GM19099 (cell line): ENCODE measurements at regions not wholly inside any gene's neighbourhood (a gene's known extent, or its start where the extent isn't known, plus 50 kb on each side); places are given as distances from the start of the nearest gene placed in this dataset.

Source experiments
- POLR2A ChIP-seq: IDR thresholded peaks from 3 replicates; pipeline ENCODE4 v1.6.1; 2011; ENCODE audit warnings: low read depth; ENCODE audit not compliant: insufficient read length; ENCODE audit errors: extremely low read depth

DNA sequence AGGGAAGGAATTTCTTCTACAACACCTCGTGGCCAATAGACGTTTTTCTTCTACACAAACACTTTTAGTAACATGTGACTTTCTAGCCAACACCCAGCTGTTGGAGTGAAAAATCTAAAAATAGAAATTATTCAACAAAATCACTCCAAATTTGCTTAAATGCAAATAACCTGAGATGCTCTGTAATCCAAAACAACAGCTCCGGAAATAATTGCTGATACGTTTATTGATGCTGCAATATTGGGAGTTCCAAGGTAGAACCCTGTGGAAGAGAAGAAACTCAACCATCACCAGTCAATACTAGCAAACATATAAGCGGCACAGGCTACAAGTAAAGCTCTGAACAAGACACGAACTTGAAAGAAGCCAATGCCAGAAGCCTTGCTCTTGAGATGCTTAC is 230.6 kb downstream of the ALDH8A1 start:
- TF ChIP-seq POLR2A, result no peak

DNA sequence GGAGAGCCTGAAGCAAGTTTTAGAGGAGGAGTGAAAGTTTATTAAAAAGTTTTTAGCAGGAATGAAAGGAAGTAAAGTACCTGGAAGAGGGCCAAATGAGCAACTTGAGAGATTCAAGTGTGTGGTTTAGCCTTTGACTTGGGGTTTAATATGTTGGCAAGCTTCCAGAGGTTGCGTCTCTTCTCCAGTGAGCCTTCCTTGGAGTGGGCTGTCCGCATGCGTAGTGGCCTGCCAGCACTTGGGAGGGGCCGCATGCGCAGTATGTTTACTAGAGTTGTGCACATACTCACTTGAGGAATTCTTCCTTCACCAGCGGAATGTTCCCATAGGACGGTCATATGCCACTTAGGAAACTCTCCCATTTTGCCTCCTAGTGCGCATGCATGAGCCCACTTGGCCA is 235.2 kb downstream of the ALDH8A1 start:
- no peak for TF ChIP-seq POLR2A

DNA sequence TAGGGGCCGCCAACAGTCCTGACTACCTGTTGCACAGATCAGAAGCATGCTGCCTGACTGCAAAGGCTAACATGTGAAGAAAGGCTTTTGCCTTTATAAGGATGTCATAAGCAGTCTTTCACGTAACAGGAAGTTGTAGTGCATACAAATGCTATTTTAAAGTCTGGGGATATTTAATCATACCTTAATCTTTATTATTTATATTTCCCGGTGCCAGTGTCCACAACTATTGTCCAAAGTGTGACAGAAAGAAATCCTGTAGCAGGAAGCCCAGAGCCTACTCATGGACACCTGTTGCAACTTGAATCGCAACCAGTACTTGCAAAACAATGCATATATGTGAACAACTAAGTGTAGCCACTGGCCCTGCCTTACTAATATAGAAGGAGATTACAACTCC is 235.8 kb downstream of the ALDH8A1 start:
- TF ChIP-seq POLR2A, result no peak

DNA sequence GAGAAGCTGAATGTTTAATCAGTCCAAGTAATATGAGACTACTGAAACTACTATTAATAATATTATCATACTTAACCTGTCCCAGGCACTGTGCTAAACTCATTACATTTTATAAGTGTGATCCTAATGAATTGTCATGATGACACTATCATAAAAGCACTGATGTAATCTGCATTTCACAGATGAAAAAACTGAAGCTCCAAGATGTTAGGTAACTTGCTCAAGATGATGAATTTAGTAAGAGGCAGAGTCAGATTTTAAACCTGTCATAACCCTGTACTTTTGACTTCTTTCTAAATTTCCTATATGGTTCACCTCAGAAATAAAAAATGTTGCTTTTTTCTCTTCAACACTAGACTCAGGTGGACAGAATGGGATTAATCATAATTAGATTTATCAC is 237.6 kb downstream of the ALDH8A1 start:
- TF ChIP-seq POLR2A, result no peak

DNA sequence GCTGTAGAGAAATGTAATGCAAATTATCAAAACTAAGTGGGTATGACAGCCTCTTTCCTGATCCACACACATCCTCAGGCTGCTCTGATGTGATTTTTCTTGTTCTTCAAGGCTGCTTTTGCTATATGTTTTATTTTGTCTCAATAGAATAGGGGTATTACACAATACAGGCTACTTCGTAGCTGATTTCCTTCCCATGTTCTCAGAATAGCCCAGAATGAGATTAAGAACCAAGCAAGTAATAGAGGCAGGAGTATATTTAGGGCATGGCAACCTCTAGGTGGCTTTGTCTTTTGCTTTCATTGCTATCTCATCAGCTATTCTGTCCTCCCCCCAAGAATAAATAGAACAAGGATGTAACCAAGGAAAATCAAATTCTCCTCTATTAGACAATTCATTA is 241.8 kb downstream of the ALDH8A1 start:
- TF ChIP-seq POLR2A, result no peak

DNA sequence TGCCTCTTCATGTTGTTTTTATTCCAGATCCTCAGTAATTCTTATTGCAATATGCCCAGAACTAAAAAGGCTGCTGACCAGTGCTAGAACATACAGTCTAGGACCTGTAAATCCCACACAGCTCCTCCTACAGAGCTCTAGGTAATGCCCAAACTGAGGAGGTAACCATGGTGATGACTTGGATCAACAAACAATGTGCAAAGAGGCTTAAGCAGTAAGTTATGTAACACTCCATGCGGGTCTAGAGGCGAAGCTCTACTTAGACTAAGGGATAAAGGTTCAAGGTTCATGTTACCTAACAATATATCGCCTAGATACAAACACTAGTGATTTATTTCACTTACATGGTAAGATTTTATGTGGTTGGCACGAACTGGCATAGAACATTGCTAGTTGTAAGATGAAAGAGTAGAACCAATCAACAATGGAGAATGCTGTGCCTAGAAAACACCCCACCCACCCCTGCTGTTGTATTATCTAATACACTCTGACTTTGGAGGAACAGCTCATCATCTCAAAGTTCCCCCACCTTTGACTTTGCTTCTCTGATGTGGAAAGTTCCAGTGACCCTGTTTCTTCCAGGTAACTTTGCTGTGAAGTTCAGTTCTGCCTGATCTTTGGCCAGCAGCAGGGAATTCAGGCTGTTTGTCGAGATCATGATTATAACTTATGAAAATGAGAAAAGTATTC is 242.4 kb downstream of the ALDH8A1 start:
- no peak for TF ChIP-seq POLR2A

DNA sequence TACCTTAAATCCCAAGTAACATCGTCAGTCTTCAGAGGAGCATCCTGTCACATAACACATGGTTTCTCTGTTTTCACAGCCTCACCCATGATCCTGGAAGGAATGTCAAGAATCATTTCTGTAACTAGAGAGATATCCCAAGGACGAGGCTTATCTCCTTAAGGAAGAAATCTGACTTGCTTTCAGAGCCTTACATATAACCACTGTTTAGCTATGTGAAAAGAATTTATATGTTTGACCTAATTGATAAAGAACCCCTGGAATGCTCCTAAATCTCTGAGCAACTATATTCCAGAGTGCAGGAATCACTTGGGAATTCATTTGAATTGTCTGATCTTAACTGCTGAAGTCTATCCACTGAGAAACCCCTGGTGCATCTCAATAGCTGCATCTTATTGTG is 243.1 kb downstream of the ALDH8A1 start:
- TF ChIP-seq POLR2A, result no peak

DNA sequence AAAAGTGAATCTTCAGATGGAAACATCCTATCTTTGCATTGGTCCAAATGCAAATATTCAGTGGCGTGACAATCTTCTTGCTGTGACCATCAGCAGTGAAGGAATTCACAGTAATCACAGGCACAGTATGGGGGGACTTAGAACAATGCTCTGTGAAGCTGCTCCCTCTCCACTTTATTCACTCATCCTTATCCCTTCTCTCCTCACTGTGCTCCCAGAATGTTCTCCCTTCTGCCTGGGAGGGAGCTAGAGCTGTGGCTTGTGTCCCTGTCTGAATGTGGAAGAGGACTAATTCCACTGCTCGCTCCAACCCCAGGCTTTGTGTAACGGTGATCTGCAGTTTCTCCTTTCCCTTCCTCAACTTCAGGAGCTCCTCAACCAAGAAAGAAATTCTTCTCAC is 243.7 kb downstream of the ALDH8A1 start:
- no peak for TF ChIP-seq POLR2A

DNA sequence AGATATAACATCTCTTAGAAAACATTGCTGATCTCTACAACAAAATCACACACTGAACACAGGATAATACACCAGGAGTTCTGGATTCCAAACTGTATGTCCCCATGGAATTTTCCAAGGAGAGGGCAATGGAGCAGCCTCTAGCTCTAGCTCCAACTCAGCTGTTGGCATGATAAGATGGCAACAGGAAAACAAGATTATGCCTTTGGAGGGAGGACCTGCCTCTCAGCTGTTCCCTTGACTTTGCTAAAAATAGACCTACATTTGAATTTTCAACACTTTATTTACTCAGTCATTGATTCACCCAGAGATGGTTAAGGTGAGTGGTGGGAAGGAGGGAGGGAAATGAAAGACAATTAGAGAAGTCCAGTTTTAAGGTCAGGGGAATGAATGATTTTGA is 246.7 kb downstream of the ALDH8A1 start:
- no peak for TF ChIP-seq POLR2A

DNA sequence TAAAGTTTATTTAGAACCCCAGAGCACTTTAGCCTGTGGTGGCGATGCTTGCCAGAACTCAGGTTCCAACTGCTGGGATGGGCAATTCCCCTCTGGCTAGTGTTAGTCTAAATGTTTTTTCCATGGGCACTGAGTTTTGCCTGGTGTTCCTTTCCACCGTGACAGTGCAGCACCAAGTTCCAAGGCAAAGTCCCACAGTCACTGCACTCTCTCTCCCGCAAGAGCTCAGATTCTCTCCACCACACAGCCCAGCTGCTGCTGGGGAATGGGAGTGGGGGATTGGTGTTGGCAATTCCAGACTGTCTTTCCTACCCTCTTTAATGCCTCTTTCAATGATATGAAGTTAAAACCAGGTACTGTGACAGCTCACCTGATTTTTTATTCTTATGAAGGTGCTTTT is 247.6 kb downstream of the ALDH8A1 start:
- TF ChIP-seq POLR2A, result no peak

DNA sequence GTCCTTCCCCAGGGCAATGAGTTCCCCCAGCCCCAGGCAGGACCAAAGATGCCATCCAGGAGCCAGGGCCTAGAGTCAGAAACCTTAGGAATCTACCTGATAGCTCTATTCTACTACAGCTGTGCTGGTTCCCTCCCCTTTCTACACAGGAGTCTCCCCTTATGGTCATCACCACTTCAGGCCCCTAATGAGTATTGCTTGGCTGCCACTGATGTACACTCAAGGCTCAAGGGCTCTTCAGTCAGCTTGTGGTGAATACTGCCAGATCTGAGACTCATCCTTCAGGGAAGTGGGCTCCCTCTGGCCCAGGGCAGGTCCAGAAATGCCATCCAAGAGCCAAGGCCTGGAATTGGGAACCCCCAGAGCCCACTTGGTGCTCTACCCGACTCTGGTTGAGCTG is 248.6 kb downstream of the ALDH8A1 start:
- no peak for TF ChIP-seq POLR2A

DNA sequence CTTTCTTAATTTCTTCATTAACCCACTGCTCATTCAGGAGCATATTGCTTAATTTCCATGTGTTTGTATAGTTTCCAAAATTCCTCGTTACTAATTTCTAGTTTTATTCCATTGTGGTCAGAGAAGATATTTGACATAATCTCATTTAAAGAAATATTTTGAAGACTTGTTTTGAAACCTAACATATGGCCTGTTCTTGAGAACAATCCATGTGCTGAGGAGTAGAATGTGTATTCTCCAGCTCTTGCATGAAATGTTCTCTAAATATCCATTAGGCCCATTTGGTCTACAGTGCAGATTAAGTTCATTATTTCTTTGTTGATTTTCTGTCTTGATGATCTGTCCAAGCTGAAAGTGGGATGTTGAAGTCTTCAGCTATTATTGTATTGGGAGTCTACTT is 251.7 kb downstream of the ALDH8A1 start:
- TF ChIP-seq POLR2A, result no peak

DNA sequence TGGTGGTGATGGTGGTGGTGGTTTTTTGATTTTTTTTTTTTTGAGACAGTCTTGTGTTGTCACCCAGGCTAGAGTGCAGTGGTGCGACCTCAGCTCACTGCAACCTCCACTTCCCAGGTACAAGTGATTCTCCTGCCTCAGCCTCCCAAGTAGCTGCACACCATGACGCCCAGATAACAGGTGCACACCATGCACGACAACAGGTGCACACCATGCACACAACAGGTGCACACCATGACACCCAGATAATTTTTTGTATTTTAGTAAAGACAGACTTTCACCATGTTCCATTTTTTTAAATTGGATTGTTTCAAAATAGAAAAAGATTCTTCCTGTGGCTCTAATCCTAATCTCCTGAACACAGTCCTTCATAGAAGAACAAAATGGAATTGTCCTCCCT is 257.9 kb downstream of the ALDH8A1 start:
- TF ChIP-seq POLR2A, result no peak

DNA sequence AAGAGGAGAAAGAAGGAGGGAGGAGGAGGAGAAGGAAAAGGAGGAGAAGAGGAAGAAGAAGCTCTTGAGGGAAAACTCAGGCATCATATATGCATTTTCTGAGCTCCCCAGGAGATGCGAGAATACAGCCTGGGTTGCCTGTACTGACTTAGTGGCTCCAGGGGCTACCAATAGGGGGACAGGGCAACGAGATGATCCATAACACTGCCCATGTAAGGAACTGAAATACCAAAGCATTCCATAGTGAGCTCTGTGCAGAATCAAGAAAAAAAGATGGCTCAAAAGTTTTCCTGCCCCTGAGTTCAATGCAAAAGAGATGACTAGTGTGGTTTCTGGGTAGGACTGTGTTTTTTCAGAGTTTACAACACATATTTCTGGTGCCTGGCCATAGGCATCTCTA is 258.7 kb downstream of the ALDH8A1 start:
- no peak for TF ChIP-seq POLR2A

DNA sequence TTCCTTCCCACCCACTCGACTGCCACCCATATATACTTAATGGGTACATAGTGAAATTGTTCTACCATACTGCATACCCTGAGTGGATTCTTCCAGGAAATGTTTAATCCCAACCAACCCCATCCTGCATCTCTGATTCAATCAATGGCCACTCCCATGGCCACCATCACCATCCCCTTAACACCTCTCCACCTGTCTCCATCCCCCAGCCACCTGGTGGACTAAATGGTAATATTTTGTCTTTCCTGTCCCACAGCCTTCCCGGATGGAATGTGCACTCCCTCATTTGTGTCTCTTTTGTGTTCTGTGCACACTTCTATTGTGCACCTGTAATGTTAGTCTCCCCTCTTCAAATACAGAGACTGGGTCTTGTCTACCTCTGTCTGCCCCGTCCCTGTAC is 259.9 kb downstream of the ALDH8A1 start:
- no peak for TF ChIP-seq POLR2A

DNA sequence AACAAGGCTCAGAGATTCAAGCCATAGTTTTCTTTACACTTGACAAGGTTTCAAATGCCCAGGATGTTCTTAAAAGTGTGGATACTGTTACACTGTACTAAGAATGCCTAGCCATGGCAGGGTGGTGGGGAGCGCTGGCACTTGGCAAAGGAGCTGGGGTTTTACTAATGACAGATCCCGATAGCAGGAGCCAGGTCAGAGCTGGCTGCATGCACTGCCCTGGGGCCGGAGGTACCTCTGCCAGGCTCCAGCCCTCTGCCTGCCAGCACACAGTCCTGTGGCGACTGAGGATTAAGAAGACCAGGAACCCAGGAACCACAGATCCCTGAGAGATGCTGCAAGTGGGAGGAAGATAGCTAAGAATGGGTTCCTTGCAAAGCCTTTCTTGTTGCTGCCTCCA is 260.3 kb downstream of the ALDH8A1 start:
- TF ChIP-seq POLR2A, result no peak

DNA sequence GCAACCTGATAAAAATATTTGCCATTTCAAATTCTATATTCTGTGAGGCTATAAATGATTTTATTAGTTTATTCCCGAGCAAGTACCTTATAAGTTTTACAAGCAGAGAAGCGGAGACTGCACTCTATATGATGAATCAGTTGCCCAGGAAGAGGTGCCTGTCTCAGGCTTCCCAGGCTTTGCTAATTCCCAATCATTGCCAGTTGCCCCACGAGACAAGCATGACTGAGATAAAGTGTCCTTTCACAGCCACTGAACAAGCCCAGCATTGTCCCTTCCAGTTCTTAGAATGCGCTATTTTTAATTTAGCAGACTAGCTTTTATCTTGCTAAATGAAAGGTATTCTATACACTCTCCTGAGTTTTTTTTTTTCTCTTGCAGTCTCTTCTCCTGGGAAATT is 260.7 kb downstream of the ALDH8A1 start:
- no peak for TF ChIP-seq POLR2A
